HG02938 (cell line): ENCODE measurements at regions not wholly inside any gene's neighbourhood (a gene's known extent, or its start where the extent isn't known, plus 50 kb on each side); places are given as distances from the start of the nearest gene placed in this dataset.
"Not testable (repeated sequence)": the region's sequence is repeated elsewhere in the genome, so short reads cannot be mapped to it uniquely, and the experiment has no call there.

Experiments used
- ATAC-seq: cut with Tn5 transposase; IDR thresholded peaks from one replicate; pipeline ENCODE4 v1.9.1; 2021; ENCODE audit warnings: mild to moderate bottlenecking, moderate library complexity; ENCODE audit not compliant: unreplicated experiment

DNA sequence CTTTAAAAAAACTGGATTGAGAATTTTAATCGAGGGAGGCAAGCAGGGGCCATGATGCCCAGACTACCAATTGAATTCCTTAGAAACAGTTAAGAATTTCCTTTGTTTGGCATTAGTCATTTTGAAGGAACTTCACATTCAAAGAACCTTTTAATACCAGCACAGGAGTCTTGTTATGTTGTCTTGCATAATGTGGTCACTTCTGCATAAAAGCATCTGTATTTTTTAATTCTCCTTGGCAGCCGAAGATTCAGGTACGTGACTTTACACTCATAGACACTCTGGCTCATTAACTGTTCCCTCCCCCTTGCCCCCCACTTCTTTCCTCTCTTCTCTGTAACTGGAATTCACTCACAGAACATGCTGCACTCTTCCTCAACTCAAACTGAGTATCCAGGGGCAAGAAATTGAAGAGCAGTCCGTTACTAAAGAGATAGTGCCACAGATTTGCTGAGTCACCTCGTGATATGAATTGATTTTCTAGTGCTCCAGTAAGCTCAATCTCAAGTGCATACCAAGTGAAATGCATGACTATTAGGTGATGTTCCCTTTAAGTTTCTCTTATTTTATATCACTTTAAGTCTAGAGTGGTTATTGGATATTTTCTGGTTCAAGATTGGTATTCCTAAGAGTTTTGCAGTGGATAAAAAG is 572.2 kb upstream of the SOX9 start:
- no peak for ATAC-seq

DNA sequence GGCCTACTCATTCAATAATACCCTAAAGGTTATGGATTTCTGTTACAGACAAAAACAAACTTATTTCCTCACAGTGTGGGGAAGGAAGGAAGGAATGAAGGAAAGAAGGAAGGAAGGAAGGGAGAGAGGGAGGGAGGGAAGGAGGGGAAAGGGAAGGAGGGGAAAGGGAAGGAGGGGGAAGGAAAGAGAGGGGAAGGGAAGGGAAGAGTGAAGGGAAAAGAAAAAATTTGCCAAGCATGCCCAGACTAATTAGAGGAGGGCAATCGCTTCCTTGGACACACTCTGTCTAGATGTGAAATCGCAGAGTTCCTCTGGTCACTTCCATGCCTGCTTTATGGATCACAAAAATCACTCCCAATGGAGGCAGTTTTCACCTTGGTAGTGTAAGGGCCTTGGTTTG is 570.1 kb upstream of the SOX9 start:
- no peak for ATAC-seq

DNA sequence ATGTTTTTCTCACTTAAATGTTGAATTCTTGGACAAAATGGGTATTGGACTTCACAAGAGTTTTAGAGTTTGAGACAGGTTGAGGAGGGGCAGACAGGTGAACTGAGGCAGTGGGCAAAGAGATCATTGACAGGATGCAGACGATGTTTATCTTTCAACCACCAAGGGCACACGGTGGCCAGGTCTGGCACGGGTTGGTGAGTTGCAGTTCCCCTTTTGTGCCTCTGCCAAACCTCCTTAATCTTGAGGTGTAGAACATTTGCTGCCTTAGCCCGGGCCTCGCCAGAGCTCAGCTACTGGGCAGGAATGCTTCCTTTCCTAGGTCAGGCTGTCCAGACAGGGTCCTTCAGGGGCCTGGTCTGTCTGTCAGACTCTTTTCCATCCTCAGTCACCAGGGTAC is 567.4 kb upstream of the SOX9 start:
- no peak for ATAC-seq

DNA sequence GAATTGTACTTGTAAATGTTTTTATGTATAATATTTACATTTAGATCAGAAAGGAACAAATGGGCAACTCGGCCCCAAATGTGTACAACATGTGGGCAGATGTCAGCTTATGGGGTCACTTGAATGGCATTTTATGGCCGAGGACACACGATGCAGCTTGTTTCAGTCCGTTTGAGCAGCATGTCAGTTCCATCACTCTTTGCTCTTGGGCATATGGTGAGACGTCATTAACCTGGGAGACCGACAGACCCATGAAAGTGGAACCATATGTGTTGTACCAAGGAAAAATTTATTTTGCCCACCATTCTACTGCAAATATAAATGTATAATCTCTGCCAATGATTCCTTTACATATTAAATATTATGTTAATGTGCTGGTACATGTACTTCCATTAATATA is 561.9 kb upstream of the SOX9 start:
- ATAC-seq = no peak

DNA sequence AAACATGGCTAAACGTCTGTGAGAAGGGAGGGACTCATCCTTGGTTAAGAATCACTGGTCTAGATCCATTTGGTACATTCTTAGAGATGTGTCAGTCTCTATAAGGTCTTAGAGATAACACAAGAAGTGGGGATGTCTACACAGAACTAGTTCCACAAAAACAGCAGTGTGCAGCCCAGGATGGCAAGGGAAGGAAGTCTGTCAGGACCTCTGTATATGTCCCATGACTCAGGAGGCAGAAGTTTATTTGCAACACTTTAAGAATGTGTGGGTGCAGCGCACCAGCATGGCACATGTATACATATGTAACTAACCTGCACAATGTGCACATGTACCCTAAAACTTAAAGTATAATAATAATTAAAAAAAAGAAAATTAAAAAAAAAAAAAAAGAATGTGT is 548.5 kb upstream of the SOX9 start:
- no peak for ATAC-seq

DNA sequence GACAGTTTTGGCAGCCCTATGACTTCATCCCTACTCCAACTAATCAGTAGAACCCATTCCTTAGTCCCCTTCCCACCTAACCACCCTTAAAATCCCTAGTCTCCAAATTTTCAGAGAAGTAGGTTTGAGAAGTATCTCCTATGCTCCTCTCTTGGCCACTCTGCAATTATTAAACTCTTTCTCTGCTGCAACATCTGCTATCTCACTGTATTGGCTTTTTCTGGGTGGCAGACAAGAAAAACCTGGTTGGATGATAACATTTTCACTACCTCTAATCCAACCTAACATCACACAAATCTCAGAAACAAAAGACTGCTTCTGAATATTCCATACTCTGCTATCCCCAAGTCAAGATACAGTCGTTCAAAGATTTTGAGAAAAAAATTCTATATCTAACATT is 542.4 kb upstream of the SOX9 start:
- no peak for ATAC-seq

DNA sequence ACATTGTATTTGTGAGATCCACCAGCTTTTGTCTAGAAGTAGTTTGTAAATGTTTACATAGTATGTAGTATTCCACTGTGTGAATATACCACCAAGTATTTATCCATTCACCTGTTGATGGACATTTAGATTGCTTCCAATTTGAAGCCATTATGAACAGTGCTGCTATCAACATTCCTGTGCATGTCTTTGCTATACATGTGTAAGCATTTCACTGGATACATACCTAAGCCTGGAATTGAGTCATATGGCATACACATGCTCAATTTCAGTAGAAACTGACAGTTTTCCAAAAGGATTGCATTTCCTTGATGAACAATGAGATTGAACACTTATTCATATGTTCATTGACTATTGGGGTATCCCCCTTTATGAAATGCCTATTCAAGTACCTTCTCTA is 540.6 kb upstream of the SOX9 start:
- ATAC-seq = no peak

DNA sequence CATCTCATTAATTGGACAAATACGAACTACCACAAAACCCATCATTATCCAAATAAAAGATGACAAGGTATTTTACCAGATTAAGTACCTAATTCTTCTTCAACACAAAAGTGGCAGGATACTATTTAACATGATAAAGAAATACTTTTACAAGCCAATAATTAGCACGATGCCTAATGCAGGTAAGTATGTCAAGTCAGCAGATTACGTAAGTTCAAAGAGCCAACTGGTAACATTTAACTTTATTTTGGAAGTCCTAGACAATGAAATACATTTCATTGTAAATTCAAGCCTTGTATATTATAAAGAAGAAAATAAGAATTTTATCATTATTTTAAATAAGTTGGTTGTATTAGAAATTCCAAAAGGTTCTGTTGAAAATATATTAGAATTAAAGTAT is 535.3 kb upstream of the SOX9 start:
- ATAC-seq = no peak

DNA sequence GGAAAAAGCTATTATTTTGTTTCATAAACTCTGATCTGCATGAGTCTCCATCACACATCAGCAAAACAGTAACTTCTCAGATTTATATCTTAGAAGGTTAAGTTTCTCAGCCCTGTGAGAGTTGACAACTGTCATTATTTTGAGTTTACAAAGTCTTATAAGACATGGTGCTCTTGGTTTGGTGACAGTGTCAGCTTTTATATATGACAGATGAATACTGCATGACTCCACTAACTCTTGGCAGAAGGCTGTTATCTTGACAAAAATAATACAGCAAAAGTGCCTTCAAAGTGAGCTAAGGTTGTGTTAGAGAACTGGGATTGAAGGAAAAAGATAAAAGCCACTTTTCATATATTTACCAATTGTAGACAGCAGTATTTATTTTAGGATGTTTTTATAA is 528.4 kb upstream of the SOX9 start:
- ATAC-seq = no peak

DNA sequence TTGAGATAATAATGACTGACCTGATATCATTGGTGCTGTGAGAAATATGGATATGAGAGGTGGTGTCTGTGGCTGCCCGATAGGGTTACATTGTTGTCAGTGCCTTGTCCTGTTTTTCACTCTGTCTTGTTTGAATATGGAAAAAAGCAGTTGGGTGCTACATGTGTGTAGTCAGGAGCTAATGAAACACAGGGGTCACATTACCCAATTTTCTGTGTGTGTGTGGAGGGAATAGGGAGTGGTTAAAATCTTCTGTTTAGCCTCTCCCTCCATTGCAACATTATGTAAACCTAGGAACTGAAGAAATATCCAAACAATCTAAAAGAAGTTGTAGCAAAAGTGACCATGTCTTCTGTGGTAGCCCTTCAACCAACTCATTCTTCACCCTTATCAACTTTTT is 527.7 kb upstream of the SOX9 start:
- ATAC-seq = no peak

DNA sequence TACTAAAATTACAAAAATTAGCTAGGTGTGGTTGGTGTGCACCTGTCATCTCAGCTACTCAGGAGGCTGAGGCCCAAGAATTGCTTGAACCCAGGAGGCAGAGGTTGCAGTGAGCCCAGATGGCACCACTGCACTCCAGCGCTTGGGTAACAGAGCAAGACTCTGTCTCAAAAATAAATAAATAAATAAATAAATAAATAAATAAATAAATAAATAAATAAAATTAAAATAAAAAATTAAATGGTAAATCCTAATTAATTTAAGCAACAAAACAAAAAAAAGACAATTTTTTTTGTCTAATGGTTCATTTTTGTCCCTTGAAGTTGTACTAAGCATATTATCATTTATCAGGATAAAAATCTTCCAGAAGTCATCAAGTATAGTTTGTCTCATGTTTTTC is 521.2 kb upstream of the SOX9 start:
- not testable (repeated sequence) for ATAC-seq

DNA sequence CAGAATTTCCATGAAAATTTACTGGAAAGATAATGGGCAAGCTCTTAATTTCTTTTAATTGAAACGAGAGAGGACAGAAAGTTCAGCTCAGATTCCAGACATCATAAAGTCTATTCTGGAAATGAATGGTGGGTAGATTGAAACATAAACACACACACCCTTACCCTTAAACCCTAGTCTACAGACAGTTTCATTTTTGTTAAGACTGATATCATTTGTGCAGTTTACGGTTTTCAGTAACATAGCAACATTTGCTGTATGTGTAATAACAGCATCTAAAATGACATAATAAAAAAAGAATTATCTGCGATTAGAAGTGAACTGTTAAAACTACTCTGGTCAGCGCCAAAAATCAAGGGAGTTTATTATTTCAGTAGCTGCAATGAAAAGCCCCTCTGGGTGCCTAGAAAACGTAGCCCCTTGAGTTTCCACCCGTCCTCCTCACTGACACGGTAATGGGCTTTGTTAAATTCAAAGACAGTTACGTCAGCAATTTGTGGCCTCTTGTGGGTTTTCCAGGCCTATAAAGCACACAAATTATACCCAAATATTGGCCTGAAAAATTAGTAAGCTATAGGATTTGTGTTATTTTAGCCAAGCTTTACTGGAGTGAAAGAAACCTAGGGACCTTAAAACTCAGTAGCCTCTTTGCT is 520.6 kb upstream of the SOX9 start:
- no peak for ATAC-seq

DNA sequence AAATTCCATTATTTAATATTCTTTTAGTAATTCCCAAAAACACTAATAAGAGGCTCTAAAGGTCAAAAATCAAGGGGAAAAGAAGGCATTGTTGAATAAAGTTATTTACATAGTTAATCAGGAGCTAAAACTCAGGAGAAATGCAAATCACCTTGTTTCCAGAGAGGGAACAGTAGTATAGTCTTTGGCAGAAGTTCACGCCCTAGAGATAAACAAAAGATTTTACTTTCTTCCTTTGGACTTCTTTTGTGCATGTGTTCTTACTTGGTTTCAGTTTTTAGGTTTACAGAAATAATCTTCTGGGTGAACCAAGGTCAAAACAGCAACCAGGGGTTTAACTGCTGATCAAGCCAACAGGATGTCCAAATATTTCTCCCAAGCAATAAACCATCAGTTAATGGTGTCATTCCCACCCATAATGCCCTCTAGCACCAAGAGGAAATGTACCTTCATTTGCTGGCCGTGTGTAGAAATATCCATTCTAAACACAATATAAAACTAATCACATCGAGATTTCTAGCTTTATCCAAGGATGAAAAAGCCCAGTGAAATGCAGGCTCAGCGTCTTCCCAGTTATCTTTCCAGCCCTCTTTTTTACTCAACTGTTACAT is 518.8 kb upstream of the SOX9 start:
- no peak for ATAC-seq

DNA sequence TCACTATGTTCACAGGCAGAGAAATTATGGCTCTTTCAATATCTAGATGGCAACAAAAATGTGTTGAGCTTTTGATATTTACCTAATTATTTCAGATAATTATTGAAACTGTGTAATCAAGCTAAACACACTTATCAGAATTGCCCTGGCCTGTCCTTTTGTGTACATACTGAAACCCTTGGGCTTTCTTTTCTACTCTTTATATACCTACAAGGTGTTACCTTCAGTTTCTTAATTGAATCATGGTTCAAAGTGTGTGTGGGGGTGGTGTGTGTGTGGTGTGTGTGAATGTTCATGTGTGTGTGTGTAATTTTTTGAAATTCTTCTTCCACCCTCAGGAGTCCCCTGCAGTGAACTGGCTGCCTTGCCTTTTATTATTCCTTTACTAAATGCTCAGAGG is 506.8 kb upstream of the SOX9 start:
- ATAC-seq = no peak

DNA sequence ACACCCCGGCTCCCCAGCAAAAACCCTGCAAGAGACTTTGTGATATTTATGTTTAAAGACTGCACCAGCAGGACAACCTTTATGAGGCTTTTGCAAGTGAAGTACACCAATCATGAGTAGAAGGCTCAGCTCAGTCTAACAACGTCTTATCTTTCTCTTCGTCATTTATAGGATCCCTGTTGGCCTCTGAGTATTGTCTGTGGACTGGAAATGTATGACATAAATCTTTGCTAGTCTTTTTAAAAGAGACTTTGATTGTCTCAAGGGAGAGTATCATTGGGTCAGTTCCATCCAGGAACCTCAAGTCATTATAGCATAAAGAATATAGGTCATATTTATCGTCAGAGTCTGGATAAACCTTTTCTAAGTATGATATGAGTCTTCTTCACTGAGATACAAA is 505.0 kb upstream of the SOX9 start:
- ATAC-seq = no peak

DNA sequence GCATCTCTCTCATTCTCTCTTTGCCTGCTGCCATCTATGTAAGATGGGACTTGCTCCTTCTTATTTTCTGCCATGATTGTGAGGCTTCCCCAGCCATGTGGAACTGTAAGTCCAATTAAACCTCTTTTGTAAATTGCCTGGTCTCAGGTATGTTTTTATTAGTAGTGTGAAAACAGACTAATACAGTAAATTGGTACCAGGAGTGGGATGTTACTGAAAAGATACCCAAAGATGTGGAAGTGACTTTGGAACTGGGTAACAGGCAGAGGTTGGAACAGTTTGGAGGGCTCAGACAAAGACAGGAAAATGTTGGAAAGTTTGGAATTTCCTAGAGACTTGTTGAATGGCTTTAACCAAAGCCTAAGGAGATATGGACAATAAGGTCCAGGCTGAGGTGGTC is 503.1 kb upstream of the SOX9 start:
- ATAC-seq = not testable (repeated sequence)

DNA sequence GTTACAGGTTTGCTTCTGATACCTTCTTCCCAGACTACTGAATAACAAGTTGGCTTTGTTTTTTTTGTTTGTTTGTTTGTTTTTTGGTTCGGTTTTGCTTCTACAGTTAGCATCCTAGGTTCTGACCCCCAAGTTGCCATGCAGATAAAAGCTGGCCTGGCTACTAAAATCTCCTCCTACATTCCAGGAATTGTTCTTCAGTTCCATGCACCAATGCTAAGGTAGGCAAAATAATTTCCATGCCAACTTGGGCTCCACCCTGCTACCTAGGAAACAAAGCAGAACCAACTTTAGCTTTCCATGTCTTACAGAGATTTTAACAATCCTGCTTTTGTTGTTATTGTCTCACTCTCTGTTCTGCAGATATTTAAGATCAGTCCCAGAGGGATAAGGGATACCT is 495.5 kb upstream of the SOX9 start:
- no peak for ATAC-seq

DNA sequence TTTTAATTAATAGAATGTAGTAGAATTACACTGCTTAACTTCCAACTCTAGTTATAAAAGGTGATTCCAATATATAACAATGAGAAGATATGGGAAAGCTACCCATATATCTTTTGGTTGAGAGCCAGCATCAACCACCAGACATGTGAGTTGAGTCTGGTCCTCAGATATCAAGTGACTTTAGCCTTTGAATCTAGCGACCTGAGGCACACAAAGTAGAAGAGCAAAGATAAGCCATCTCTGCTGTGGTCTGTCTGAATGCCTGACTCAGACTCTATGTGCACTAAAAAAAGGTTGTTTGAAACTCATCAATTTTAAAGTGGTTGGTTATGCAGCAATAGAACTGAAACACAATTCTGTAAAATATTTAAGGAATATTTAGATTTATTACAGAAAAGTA is 492.5 kb upstream of the SOX9 start:
- no peak for ATAC-seq

DNA sequence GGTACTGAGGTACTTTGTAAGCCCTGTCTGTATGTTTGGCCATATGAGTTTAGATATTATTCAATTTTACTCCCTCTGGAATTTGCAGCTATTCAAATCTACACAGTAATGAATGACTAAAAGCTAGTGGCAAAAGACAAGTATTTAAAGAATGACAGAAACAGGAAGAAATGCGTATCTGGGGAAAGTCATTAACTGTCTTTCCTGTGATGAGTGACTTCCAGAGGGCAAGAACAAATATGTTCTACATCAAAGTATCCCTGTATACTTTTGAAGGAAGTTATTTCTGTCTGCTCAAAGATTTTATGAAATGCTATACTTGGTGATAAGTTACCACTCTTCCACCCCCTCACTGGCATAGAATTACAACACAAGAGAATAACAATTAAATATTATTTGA is 489.3 kb upstream of the SOX9 start:
- ATAC-seq = no peak

DNA sequence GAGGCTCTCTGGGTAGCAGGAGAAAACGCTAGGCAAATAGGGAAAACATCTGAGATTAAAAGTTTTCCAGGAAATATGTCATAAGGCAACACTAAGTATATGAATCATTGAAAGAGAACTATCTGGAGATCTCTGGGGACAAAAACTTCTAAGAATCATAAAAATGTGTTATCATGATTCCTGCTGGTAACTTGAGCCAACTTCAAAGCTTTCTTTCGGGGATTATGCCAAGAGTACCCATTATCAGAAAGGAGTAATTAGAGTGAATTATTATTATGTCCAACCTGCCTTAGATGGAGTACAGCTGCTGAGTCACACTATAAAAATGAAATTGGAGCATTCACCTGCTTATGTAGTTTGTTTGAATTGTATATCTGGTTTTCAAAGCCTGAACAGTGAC is 488.5 kb upstream of the SOX9 start:
- ATAC-seq = no peak

DNA sequence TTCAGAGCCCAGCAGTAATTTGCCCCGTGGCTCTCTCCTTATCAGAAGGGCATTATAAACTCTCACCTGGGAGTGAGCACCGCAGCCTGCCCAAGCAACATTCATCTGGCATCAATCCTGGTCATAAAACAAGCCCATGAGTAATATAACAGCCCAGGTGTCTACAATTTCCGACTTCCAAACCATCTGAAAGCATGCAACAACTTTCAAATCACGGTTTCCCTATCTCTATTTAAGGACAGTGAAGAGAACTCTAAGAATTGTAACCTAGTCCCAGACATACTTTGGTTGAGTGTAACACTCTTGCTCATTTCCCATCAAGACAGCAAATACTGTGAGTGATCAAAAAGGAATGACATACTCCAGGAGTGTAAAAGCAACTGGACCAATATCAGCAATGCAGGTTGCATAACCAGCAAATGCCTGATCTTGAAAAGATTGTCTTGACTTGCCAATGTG is 487.4 kb upstream of the SOX9 start:
- no peak for ATAC-seq

DNA sequence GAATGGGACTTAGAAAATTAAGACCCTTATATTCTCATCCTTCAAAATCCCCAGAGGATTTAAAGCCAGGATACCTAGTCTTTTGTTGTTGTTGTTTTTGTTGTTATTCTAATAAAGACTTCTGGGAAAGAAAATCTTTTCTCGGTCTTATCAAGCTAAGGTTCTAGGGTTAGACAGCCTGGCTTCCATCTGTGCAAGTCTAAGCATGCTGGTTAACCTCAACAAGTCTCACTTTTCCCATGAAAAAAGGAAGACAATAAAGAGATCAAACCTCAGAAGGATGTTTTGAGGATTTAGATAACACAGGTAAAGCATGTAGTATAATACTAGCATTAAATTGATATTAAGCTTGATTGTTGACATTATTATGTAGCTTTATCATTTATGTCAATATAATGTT is 486.4 kb upstream of the SOX9 start:
- no peak for ATAC-seq

DNA sequence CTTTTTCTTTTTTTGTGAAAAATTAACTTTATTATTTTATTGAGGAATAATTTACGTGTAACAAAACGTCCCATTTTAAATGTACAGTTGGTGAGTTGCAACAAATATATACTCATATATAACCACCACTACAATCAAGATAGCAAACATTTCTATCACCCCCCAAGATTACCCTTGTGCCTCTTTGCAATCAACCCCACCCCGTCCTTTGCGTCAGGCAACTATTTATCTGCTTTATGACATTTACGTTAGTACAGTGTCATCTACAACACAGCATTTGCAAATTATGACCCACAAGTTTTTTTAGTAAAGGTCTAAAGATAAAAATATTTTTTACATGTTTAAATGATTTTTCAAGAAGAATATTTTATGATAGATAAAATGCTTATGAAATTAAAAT is 485.6 kb upstream of the SOX9 start:
- no peak for ATAC-seq
